OCI-LY3 (cell line): ENCODE measurements at regions not wholly inside any gene's neighbourhood (a gene's known extent, or its start where the extent isn't known, plus 50 kb on each side); places are given as distances from the start of the nearest gene placed in this dataset.

Experiments
- H2AFZ ChIP-seq: fragments of 200-600, 300-600 bp; shearing (Covaris generic); 2 replicates; pipeline ENCODE4 v1.6.0; 2014; ENCODE audit warnings: antibody characterized with exemption, low read depth, low read length
- H3K27ac ChIP-seq: fragments of 200-600, 300-600 bp; sonication (generic); 2 replicates; pipeline ENCODE4 v1.5.1; 2014; ENCODE audit warnings: mild to moderate bottlenecking, low read length, moderate library complexity, mixed read lengths
- H3K27me3 ChIP-seq: fragments of 200-600, 300-600 bp; sonication (generic); 2 replicates; pipeline ENCODE4 v1.6.1; 2014; ENCODE audit warnings: low read depth, low read length, mixed read lengths
- H3K36me3 ChIP-seq: fragments of 200-600, 300-600 bp; sonication (generic); replicated peaks from 2 replicates; pipeline ENCODE3; 2014; ENCODE audit warnings: low read depth, low read length, mixed read lengths
- H3K4me1 ChIP-seq: fragments of 300-600, 200-600 bp; sonication (generic); 2 replicates; pipeline ENCODE4 v1.6.1; 2014; ENCODE audit warnings: low read length, mixed read lengths
- H3K4me2 ChIP-seq: fragments of 200-600, 300-600 bp; sonication (generic); 2 replicates; pipeline ENCODE4 v1.6.1; 2014; ENCODE audit warnings: low read length, mixed read lengths
- H3K4me3 ChIP-seq: fragments of 300-600, 200-600 bp; sonication (generic); 2 replicates; pipeline ENCODE4 v1.5.1; 2014; ENCODE audit warnings: antibody characterized with exemption, mild to moderate bottlenecking, low read length, moderate library complexity
- H3K79me2 ChIP-seq: fragments of 300-600, 200-600 bp; shearing (Covaris generic); 2 replicates; pipeline ENCODE4 v1.6.1; 2014; ENCODE audit warnings: mild to moderate bottlenecking, low read length, mixed read lengths
- H3K9ac ChIP-seq: fragments of 300-600, 200-600 bp; shearing (Covaris generic); 2 replicates; pipeline ENCODE4 v1.6.0; 2014; ENCODE audit warnings: mild to moderate bottlenecking, low read length, moderate library complexity
- H3K9me3 ChIP-seq: fragments of 200-600, 300-600 bp; shearing (Covaris generic); 2 replicates; pipeline ENCODE4 v1.6.1; 2014; ENCODE audit warnings: low read length, mixed read lengths; ENCODE audit not compliant: insufficient read depth
- H4K20me1 ChIP-seq: fragments of 200-600, 300-600 bp; sonication (generic); 2 replicates; pipeline ENCODE4 v1.6.1; 2016; ENCODE audit warnings: low read length, mixed read lengths; ENCODE audit not compliant: insufficient read depth
- EZH2phosphoT487 ChIP-seq: fragments of 200-600 bp; shearing (Covaris generic); IDR thresholded peaks from 2 replicates; pipeline ENCODE4 v1.6.1; 2018; ENCODE audit warnings: antibody characterized with exemption, mixed run types, low read depth
- TF ChIP-seq, protein P1 (sequence below): fragments of 200-600, 300-600 bp; sonication (generic); IDR thresholded peaks from 2 replicates; pipeline ENCODE4 v1.5.1; 2014; ENCODE audit warnings: antibody characterized with exemption, low read length, low read depth

DNA sequence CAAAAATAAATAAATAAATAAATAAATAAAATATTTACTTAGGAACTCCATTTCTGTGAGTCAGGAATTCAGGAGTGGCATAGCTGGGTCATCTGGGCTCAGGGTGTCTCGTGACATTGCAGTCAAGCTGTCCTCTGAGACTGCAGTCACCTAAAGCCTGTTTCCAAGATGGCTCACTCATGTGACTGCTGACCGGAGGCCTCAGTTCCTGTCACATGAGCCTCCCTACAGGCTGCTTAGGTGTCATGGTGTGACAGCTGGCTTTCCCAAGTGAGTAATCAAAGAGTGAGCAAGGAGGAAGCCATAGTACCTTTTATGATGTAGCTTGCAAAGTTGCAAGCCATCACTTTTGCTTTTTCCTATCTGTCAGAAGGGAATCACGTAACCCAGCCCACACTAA, 128.6 kb upstream of the KCTD7 start:
- Histone ChIP-seq H3K79me2 (no peaks in the 10 kb centered on the region), H4K20me1 (no peaks in the 10 kb centered on the region), H3K27ac (no peak overlapping the region), H3K27me3 (no peaks in the 10 kb centered on the region), H3K9ac (no peak overlapping the region), H3K4me1 (no peaks in the 10 kb centered on the region), H2AFZ (no peak overlapping the region), H3K9me3 (no peaks in the 10 kb centered on the region), H3K4me2 (no peak overlapping the region), H3K36me3 (no peaks in the 10 kb centered on the region), H3K4me3 (no peak overlapping the region)
- no peak for TF ChIP-seq EZH2phosphoT487
- TF ChIP-seq, protein P1, sequence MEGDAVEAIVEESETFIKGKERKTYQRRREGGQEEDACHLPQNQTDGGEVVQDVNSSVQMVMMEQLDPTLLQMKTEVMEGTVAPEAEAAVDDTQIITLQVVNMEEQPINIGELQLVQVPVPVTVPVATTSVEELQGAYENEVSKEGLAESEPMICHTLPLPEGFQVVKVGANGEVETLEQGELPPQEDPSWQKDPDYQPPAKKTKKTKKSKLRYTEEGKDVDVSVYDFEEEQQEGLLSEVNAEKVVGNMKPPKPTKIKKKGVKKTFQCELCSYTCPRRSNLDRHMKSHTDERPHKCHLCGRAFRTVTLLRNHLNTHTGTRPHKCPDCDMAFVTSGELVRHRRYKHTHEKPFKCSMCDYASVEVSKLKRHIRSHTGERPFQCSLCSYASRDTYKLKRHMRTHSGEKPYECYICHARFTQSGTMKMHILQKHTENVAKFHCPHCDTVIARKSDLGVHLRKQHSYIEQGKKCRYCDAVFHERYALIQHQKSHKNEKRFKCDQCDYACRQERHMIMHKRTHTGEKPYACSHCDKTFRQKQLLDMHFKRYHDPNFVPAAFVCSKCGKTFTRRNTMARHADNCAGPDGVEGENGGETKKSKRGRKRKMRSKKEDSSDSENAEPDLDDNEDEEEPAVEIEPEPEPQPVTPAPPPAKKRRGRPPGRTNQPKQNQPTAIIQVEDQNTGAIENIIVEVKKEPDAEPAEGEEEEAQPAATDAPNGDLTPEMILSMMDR = no peak

DNA sequence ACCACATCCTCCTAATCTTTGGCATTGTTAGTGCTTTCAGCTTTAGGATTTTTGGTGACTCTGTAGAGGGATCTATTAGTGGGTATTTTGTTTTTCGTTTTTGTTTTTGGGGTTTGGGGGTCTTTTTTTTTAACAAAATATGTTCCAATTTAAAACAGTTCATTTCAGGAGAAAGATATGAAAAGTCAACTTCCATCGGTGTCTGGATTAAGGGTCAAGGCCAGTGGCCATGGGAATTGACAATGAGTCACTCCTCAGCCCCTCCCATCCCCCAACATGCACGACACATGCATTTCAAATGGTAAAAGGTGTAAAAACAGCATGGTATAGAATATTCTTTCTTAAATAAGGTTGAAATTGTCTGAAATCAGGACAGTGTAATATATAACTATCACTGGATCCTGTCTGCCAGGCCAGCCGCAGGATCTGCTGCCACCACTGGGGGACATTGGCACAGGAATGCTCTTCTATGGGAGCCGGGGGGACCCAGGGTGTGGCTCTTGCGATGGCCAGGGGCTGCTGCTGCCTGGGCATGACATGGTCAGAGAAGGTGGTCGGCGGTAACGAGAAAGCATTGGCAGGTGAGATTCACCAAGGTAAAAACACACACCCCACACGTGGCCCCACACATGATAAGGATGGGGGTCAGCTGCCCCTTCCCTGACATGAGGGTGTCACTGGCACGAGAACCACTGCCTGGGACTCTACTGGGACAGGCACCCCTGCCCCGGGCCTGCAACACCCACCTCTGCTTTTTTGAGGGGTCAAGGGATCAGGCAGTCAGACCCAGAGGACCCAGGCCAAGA, 126.2 kb upstream of the KCTD7 start:
- Histone ChIP-seq H3K36me3 (no peaks in the 10 kb centered on the region), H3K27me3 (no peaks in the 10 kb centered on the region), H3K4me3 (no peak overlapping the region), H3K27ac (no peak overlapping the region), H2AFZ (no peak overlapping the region), H3K4me1 (no peaks in the 10 kb centered on the region), H3K79me2 (no peaks in the 10 kb centered on the region), H3K4me2 (no peak overlapping the region), H4K20me1 (no peaks in the 10 kb centered on the region), H3K9me3 (no peaks in the 10 kb centered on the region), H3K9ac (no peak overlapping the region)
- TF ChIP-seq EZH2phosphoT487 = no peak
- TF ChIP-seq, protein P1 = no peak

DNA sequence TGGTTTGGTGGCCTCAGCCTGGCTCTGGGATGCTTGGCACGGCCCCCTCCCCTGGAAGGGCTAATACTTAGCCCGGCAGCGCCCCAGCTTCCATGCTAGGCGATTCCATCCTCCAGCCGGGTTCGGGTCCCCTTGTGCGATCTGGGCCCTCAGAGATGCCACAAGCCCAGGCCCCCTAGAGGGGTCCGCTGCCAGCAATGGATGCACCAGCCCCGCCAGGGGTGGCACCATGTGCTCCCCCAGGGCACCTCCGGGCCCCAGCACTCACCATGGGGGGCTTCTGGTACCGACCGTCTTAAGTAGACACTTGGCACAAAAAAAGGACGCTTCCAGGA, 125.7 kb upstream of the KCTD7 start:
- Histone ChIP-seq H3K4me1 (no peaks in the 10 kb centered on the region), H3K36me3 (no peaks in the 10 kb centered on the region), H4K20me1 (no peaks in the 10 kb centered on the region), H3K79me2 (no peaks in the 10 kb centered on the region), H2AFZ (no peak overlapping the region), H3K27ac (no peak overlapping the region), H3K9me3 (no peaks in the 10 kb centered on the region), H3K4me3 (no peak overlapping the region), H3K9ac (no peak overlapping the region), H3K4me2 (no peak overlapping the region), H3K27me3 (no peaks in the 10 kb centered on the region)
- TF ChIP-seq, protein P1 = no peak
- no peak for TF ChIP-seq EZH2phosphoT487

DNA sequence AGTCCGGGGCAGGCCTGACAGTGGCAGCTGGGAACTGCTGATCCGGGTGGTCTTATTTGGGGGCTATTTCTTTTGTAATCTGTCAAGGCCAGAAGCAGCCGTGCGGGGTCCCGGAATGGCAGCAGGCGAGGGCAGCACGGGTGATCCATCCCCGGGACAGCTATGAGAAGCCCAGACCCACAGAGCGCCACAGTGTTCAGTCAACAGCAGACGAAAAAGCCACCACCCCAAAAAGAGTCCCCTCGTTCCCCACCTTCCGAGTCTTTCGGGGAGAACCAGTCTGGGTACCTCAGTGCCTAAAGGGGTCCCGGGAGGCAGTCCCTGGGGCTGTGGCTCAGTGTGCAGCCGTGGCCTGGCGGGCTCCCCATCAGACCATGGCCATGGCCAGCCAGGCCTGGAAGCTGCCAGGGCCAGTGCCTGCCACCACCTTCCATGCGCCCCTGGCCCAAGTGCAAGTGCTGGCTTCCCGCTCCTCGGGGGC, 125.1 kb upstream of the KCTD7 start:
- no peak overlapping the region for H3K9ac ChIP-seq
- no peaks in the 10 kb centered on the region for H3K9me3 ChIP-seq
- TF ChIP-seq, protein P1 = no peak
- TF ChIP-seq EZH2phosphoT487 = no peak
- H3K36me3 ChIP-seq = no peaks in the 10 kb centered on the region
- no peaks in the 10 kb centered on the region for H3K79me2 ChIP-seq
- H3K4me2 ChIP-seq = no peak overlapping the region
- no peaks in the 10 kb centered on the region for H4K20me1 ChIP-seq
- no peak overlapping the region for H3K4me3 ChIP-seq
- H2AFZ ChIP-seq = no peak overlapping the region
- no peaks in the 10 kb centered on the region for H3K27me3 ChIP-seq
- no peak overlapping the region for H3K27ac ChIP-seq
- H3K4me1 ChIP-seq = no peaks in the 10 kb centered on the region
